ELR (cell line): ENCODE measurements at regions not wholly inside any gene's neighbourhood (a gene's known extent, or its start where the extent isn't known, plus 50 kb on each side); places are given as distances from the start of the nearest gene placed in this dataset.
A peak's percentile ranks its signal among the peaks of the same experiment; 100 is the strongest.
"Not testable (repeated sequence)": the region's sequence is repeated elsewhere in the genome, so short reads cannot be mapped to it uniquely, and the experiment has no call there.

ENCODE experiments used
- DNase-seq: peaks from one replicate; pipeline ENCODE4 v3.0.0-alpha.2; 2015; ENCODE audit warnings: low read depth

DNA sequence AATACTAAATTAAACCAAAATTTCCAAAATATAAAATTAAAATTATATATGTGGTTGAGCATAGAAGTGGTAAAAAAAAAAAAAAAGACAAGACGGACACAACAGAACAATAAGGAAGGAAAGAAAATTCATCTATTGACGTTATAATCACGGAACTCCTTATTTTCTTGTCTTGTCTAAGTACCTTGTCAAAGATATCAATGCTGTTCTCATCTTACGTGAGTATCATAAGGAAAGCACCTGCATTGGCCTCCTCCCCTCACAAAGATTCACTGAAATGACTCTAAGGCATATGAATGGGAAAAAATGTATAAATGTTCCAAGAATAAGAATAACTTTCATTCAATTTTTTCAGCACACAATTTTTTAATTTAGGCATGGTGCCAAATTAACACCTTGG lies 135.4 kb downstream of the PPP1R3A start:
- DNase-seq, result no peak

DNA sequence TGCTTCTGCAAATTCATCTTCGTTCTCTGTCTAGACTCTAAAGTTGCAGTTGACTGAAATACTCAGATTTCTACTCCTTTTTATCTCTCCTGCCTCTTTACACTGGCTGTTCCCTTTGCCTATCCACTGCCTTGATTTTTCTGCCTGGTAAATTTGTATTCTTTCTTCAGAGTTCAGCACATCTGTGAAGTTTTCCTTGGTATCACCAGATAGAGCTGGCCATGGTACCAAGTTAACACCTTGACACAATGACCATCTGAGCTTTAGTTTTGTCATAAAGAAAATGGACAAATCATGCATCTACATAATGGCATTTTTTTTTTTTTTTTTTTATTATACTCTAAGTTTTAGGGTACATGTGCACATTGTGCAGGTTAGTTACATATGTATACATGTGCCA lies 143.0 kb downstream of the PPP1R3A start:
- no peak for DNase-seq

DNA sequence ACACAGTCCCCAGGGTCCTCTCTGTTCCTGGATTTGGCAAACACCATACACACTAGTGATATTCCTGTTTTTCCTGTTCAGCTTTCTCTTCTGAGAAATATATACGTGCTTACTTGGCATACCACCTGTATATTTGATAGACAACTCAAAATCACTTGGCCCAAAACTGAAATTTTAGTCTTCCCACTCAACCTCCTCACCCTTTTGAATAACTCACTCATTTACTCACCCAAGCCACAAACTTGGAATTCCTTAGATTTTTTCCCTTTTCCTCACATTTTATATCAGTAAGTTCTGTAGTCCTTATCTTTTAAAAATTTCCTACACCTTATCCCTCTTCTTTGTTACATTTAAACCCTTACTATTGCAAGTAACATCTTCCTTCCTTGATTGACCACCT lies 143.4 kb downstream of the PPP1R3A start:
- no peak for DNase-seq

DNA sequence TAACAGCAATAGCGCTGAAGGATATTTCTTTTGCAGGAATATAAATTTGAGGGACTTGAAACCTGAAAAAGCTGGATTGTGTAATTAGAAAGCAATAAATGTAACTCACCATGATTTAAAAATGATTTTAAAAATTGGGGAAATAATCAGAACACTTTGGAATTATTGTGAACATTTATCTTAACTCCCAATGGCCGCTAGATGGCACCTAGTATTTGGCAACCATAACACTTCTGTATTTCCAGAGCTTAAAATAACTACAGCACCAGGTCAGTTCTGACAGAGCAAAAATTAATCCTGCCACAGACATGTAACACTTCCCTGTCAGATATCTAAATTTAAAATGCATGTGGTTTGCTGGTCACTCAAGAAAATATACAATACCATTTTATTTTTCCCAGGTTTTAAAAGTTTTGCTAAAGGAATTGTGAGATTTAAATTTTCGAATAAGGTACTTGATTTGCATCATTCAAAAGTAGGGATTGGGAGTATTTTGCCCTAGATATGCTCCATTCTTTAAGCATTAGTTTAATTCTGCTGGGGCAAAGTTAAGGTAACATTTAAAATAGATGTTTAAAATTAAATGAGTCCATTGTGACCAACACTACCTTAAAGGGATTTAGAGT lies 144.5 kb downstream of the PPP1R3A start:
- peak; percentile 70 for DNase-seq

DNA sequence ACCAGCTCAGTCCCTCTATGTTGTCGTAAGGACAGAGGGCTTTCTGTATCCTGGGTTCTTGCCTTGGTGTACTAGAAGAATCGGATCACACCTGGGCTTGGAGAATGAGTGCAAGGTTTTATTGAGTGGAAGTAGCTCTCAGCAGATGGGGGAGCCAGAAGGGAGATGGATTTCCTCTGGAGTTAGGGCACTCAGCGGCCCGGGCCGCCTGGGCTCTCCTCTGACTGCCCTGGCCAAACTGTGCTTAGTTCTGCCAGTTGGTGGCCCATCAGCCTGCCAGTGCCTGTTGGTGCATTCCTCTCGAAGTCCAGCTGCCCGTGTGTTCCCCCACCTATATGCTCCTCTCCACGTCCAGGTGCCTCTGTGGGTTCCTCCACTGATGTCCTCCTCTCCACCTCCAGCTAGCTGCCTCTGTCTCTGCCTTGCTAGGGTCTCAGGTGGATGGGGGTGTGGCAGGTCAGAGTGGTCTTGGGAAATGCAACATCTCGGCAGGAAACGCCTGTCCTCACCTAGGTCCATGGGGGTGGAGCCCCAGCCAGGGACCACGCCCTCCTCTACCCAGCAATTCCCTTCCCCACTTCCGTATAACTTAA lies 148.6 kb downstream of the PPP1R3A start:
- DNase-seq, result no peak

- DNase-seq, result no peak
These were observed 150.4 kb downstream of the PPP1R3A start for GRCh38 chr7:113768387-113768786.

- DNase-seq, result peak; percentile 60
These were observed 154.3 kb downstream of the PPP1R3A start for GRCh38 chr7:113764401-113765035.

DNA sequence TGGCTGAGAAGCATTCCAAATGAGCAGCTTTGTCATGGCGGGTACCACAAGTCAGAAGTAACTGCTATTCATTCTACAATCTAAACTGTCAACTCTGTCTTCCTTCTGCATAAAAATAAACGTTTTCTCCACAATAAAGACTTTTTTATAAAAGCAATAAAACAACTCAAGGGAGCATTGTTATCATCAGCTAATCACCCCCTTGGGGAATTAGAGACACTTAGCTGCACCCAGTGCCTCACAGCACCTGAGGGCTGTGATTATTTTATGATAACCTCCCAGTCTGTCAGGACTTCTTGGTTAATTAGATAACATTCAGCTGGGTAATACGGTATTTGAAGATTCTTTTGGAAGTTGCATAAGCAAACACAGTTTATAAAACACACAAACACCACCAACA lies 155.6 kb downstream of the PPP1R3A start:
- DNase-seq, result no peak

DNA sequence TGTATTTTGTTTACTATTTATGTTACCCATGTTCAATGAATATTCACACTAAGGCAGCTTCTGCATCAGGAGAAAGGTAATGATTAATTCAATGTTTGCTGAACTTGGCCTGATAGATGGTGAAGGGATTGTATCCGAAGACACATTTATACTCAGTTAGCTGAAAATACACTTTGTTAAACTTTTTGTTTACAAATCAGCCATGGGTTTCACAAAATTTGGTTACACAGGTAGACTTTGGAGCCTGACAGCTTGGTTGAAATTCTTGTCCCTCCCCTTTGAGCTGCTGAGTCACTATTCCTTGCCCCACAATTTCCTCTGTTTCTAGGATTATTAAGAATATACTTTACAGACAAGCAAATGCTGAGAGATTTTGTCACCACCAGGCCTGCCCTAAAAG lies 162.6 kb downstream of the PPP1R3A start:
- no peak for DNase-seq

DNA sequence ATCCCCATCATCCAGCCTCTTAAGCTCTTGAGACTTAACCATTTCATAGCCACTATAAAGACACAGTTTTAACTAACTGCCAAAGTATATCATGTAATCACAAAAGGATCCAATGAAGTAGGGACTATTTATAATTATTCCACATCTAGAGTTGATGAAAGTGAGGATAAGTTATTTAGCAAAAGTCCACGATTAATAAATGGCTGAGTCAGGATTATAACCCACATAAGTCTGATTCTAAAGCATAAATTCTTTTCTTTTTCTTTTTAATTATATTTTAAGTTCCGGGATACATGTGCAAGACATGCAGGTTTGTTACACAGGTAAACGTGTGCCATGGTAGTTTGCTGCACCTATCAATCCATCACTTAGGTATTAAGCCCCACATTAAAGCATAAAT lies 166.1 kb downstream of the PPP1R3A start:
- DNase-seq, result no peak

GRCh38 chr7:113752289-113752688 lies 166.5 kb downstream of the PPP1R3A start:
- DNase-seq, result no peak

DNA sequence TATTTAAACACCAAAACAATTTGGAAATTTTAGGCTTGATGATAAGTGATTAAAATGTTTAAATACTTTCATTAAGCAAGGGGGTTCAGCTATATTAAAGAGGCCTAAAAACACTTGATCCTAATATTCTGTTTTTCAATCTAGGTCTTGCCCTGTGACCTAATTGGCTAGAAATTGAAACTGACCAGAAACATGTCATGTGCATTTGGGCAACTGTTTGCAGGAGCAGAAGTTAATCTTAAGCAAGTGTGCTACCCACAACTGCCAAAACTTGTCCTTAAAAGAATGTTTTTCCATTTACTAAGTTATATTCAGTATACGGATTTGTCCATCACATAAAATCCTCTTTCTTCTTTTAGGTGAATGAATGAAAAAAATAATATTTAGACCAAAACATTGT lies 167.3 kb downstream of the PPP1R3A start:
- DNase-seq, result no peak

DNA sequence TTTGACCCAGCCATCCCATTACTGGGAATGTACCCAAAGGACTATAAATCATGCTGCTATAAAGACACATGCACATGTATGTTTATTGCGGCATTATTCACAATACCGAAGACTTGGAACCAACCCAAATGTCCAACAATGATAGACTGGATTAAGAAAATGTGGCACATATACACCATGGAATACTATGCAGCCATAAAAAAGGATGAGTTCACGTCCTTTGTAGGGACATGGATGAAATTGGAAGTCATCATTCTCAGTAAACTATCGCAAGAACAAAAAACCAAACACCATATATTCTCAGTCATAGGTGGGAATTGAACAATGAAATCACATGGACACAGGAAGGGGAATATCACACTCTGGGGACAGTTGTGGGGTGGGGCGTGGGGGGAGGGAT lies 170.4 kb downstream of the PPP1R3A start:
- not testable (repeated sequence) for DNase-seq

GRCh38 chr7:113742946-113743431 lies 175.8 kb downstream of the PPP1R3A start:
- not testable (repeated sequence) for DNase-seq

GRCh38 chr7:113742377-113742776 lies 176.4 kb downstream of the PPP1R3A start:
- no peak for DNase-seq

- peak; percentile 44 for DNase-seq
These were observed 187.2 kb downstream of the PPP1R3A start for GRCh38 chr7:113731571-113731970.

GRCh38 chr7:113730309-113730955 lies 188.4 kb downstream of the PPP1R3A start:
- peak; percentile 90 for DNase-seq

DNA sequence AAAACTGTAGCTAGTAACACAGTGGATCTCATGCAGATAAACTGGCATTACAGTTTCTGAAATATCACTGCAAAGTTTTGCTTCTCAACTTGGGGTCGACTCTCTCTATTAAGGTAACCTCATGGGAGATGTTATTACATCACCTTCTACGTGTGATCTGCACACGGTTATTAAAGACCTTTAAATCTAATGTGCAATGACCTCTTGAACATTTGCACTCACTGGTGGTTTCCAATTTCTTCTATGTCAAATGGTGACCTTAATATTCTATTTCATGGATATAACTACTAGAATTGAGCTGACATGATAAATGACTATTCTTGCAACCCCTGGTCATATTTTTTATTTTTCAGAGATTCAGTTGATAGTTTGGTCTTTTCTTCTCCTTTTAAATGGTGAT lies 191.3 kb downstream of the PPP1R3A start:
- no peak for DNase-seq

DNA sequence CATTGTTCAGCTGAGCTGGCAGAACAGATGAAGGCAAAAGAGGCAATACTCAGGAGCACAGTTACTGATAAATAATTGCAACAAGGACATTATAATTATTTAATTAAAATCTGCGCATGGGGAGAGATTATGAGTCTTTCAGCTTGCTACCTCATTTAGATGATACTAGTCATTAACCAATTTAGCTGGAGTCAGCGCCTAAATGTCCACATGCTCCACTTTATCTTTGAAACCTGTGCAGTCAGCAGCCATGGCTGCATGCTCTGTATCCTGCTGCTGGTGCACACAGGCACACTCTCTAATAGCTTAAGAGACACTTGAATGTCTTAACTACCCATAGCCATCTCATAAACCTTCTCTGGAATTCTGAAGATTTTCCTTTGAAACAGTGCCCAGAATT lies 196.8 kb downstream of the PPP1R3A start:
- no peak for DNase-seq

DNA sequence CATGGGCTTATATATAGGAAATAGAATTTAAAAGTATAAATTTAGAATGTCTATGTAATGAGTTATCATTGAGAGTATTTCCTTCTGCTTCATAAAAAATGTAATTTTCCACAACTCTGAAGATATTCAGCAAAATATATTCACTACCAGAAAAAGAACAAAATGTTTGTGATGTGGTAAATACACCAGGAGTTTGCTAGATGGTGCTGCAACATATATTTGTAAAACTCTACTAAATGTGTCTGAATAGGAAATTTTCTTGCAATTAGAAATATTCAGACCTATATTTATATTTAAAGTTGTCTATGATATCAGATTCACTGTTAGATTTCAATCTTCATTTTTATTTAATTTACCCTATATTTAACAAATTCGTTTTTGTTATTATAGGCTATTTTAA lies 201.1 kb downstream of the PPP1R3A start:
- no peak for DNase-seq

DNA sequence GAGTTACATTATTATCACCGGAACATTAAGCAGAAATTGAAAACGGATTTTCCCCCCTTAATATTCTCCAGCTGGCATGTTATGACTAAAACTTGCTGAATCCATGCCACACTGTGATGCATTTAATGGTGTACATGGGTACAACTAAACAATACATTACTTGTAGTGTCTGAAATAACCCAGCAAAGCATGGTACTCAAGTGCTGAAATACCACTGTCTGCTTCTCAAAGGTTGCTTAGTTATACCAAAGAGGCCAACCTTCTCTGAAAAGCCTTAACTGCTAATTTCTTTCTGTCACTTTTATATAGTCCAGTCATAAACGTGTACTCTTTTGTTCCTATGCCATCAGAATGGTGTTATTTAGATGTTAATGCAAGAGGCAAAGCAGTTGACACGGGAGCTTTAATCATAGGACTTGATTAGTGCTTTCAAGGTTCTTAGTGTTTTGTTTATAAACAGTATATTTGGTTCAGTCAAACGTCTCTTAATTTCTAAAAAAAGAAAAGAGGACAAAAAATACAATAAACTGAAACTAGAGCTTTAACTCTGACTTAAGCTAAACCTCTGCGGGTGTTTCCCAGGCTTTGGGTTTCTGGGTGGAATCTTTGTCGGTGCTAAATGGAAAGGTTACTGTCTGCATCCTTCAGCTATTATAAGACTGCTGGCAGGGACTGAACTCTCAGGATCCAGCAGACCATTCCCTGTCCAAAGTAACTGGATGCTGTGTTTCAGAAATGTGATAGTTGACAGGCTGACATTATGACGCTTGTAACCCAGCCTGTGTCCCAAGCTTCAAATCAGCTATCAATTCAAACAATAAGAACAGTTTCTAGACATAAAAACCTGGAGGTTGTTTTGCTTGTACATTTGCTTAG lies 202.6 kb downstream of the PPP1R3A start:
- no peak for DNase-seq

GRCh38 chr7:113715262-113715661 lies 203.5 kb downstream of the PPP1R3A start:
- no peak for DNase-seq
